GM23248 (cell line): ENCODE measurements at regions not wholly inside any gene's neighbourhood (a gene's known extent, or its start where the extent isn't known, plus 50 kb on each side); places are given as distances from the start of the nearest gene placed in this dataset.
"Not testable (repeated sequence)": the region's sequence is repeated elsewhere in the genome, so short reads cannot be mapped to it uniquely, and the experiment has no call there.

ENCODE experiments used
- DNase-seq: peaks from one replicate; pipeline ENCODE4 v3.0.0-alpha.2; 2015
- H2AFZ ChIP-seq: fragments of 200-600 bp; sonication (generic); 2 replicates; pipeline ENCODE4 v1.6.1; 2016; ENCODE audit warnings: antibody characterized with exemption
- H3F3A ChIP-seq: fragments of 200-600 bp; sonication (generic); 2 replicates; pipeline ENCODE4 v1.6.1; 2016; ENCODE audit warnings: mild to moderate bottlenecking, antibody characterized with exemption, mixed run types; ENCODE audit not compliant: insufficient read depth
- H3K27ac ChIP-seq: fragments of 200-600 bp; sonication (generic); 2 replicates; pipeline ENCODE4 v1.5.1; 2016; ENCODE audit warnings: mild to moderate bottlenecking
- H3K27me3 ChIP-seq: fragments of 200-600 bp; sonication (generic); replicated peaks from 2 replicates; pipeline ENCODE4 v1.6.1; 2016; ENCODE audit warnings: mild to moderate bottlenecking; ENCODE audit not compliant: insufficient read depth
- H3K36me3 ChIP-seq: fragments of 200-600 bp; sonication (generic); 2 replicates; pipeline ENCODE4 v1.6.1; 2016; ENCODE audit warnings: low read depth, mild to moderate bottlenecking
- H3K4me1 ChIP-seq: fragments of 200-600 bp; sonication (generic); 2 replicates; pipeline ENCODE4 v1.6.1; 2016; ENCODE audit warnings: mild to moderate bottlenecking; ENCODE audit not compliant: insufficient read depth
- H3K4me2 ChIP-seq: fragments of 200-600 bp; sonication (generic); one replicate; pipeline ENCODE4 v1.6.1; 2016; ENCODE audit warnings: mild to moderate bottlenecking; ENCODE audit not compliant: unreplicated experiment
- H3K4me3 ChIP-seq: fragments of 200-600 bp; sonication (generic); 2 replicates; pipeline ENCODE4 v1.5.1; 2016; ENCODE audit warnings: mild to moderate bottlenecking
- H3K79me2 ChIP-seq: fragments of 200-600 bp; sonication (generic); 2 replicates; pipeline ENCODE4 v1.6.1; 2016; ENCODE audit warnings: mild to moderate bottlenecking; ENCODE audit not compliant: insufficient read depth
- H3K9ac ChIP-seq: fragments of 200-600 bp; sonication (generic); 2 replicates; pipeline ENCODE4 v1.6.1; 2016; ENCODE audit warnings: mild to moderate bottlenecking
- H3K9me2 ChIP-seq: fragments of 200-600 bp; sonication (generic); 2 replicates; pipeline ENCODE4 v1.6.1; 2016; ENCODE audit warnings: mixed run types, mild to moderate bottlenecking, moderate library complexity; ENCODE audit not compliant: insufficient read depth
- H3K9me3 ChIP-seq: fragments of 200-600 bp; sonication (generic); one replicate; pipeline ENCODE4 v1.6.1; 2017; ENCODE audit warnings: low read depth
- H4K20me1 ChIP-seq: fragments of 200-600 bp; sonication (generic); 2 replicates; pipeline ENCODE4 v1.6.0; 2016; ENCODE audit not compliant: insufficient read depth
- EZH2 ChIP-seq: fragments of 200-600 bp; sonication (generic); IDR thresholded peaks from 2 replicates; pipeline ENCODE4 v1.6.1; 2018; ENCODE audit warnings: antibody characterized with exemption, mild to moderate bottlenecking; ENCODE audit not compliant: insufficient read depth, poor library complexity, severe bottlenecking
- EZH2phosphoT487 ChIP-seq: fragments of 200-600 bp; sonication (generic); IDR thresholded peaks from 2 replicates; pipeline ENCODE4 v1.6.1; 2018; ENCODE audit warnings: antibody characterized with exemption, moderate library complexity, mild to moderate bottlenecking, low read depth; ENCODE audit not compliant: insufficient read depth
- WGBS, 2 experiments: methylation state at CpG; one replicate each; pipeline ENCODE4 v1.1.6; 2015 to 2017; ENCODE audit warnings: low lambda C conversion rate in 2 of 2, low coverage in 1 of 2; ENCODE audit errors: missing lambda C conversion rate in 2 of 2; 5-methylcytosine and 5-hydroxymethylcytosine counted together
- in situ Hi-C: fragments of 300-500 bp; cut with MboI; formaldehyde crosslinking; loops from 2 replicates; pipeline ENCODE4 v1.15.0; 2020

DNA sequence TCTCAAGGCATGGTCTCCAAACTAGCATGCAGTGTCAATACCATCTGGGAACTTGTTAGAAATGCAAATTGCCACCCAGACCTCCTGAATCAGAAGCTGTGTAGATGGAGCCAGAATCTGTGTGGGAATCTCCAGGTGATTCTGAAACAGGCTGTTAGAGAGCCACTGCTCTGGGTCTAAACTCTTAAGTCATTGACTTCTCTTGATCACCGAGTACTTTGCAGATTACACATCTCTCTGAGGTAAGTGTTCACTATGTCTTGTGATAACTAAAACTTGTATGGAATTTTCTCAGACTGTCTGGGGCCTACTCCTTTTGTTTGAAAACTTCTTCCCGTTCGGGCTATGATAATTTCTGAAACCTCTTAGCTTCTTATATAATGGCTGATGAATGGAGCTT, 315.6 kb downstream of the EDEM1 start:
- Histone ChIP-seq H3K9me3 (no peaks in the 10 kb centered on the region), H3K4me1 (no peaks in the 10 kb centered on the region), H3K27me3 (no peaks in the 10 kb centered on the region), H3K36me3 (no peaks in the 10 kb centered on the region), H3K27ac (no peak overlapping the region), H3K79me2 (no peaks in the 10 kb centered on the region), H3K9ac (no peak overlapping the region), H3K9me2 (no peaks in the 10 kb centered on the region), H4K20me1 (no peaks in the 10 kb centered on the region), H3F3A (no peaks in the 10 kb centered on the region), H3K4me3 (no peak overlapping the region), H2AFZ (no peak overlapping the region), H3K4me2 (no peak overlapping the region)
- no peak for DNase-seq
- no peak for TF ChIP-seq EZH2phosphoT487
- no peak for TF ChIP-seq EZH2
- in situ Hi-C loops = no loop called here
- WGBS, 2 experiments = 18 to 34% methylated on average over 3 of the region's 3 CpGs

DNA sequence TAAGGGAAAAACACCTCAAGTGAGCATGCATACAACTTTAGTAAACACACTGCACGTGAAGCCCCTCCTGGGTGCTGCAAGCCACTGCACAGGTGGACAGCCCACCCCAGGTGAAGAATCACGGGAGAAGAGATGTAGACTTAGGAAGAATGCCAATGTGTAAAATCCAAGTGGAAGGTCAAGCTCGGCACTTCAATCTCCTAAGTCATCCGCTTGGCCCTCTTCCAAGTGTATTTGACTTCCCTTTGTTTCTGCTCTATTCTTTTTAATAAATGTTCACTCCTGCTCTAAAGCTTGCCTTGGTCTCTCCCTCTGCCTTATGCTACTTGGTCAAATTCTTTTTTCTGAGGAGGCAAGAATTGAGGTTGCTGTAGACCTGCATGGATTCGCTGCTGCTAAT, 316.6 kb downstream of the EDEM1 start:
- Histone ChIP-seq H3K9me3 (no peaks in the 10 kb centered on the region), H3K27ac (no peak overlapping the region), H3K4me3 (no peak overlapping the region), H3K9ac (no peak overlapping the region), H3K36me3 (no peaks in the 10 kb centered on the region), H3K79me2 (no peaks in the 10 kb centered on the region), H3F3A (no peaks in the 10 kb centered on the region), H3K4me2 (no peak overlapping the region), H3K4me1 (no peaks in the 10 kb centered on the region), H3K27me3 (no peaks in the 10 kb centered on the region), H2AFZ (no peak overlapping the region), H3K9me2 (no peaks in the 10 kb centered on the region), H4K20me1 (no peaks in the 10 kb centered on the region)
- WGBS, 2 experiments = 34 to 35% methylated on average over 5 of the region's 5 CpGs
- no peak for DNase-seq
- in situ Hi-C loops = no loop called here
- TF ChIP-seq EZH2phosphoT487 (no peak), EZH2 (no peak)

- Histone ChIP-seq H4K20me1 (no peaks in the 10 kb centered on the region), H3K36me3 (no peaks in the 10 kb centered on the region), H2AFZ (no peak overlapping the region), H3K4me2 (no peak overlapping the region), H3K79me2 (no peaks in the 10 kb centered on the region), H3K9ac (no peak overlapping the region), H3K4me3 (no peak overlapping the region), H3K27ac (no peak overlapping the region), H3K9me2 (no peaks in the 10 kb centered on the region), H3K27me3 (no peaks in the 10 kb centered on the region), H3K9me3 (no peaks in the 10 kb centered on the region), H3F3A (no peaks in the 10 kb centered on the region), H3K4me1 (no peaks in the 10 kb centered on the region)
- TF ChIP-seq EZH2 = no peak
- TF ChIP-seq EZH2phosphoT487 = no peak
- in situ Hi-C loops = no loop called here
- no peak for DNase-seq
- 12 to 16% methylated on average over 3 of the region's 3 CpGs for WGBS, 2 experiments
Measured at GRCh38 chr3:5505163-5505562, 317.7 kb downstream of the EDEM1 start.

GRCh38 chr3:5505997-5506396, 318.5 kb downstream of the EDEM1 start:
- no peaks in the 10 kb centered on the region for H3K27me3 ChIP-seq
- in situ Hi-C loops = no loop called here
- DNase-seq = no peak
- no peaks in the 10 kb centered on the region for H3K79me2 ChIP-seq
- WGBS, 2 experiments = 0 to 3% methylated on average over 2 of the region's 2 CpGs
- no peak overlapping the region for H3K4me3 ChIP-seq
- H3K4me1 ChIP-seq = no peaks in the 10 kb centered on the region
- no peak overlapping the region for H2AFZ ChIP-seq
- TF ChIP-seq EZH2 (no peak), EZH2phosphoT487 (no peak)
- H3F3A ChIP-seq = no peaks in the 10 kb centered on the region
- H3K9me2 ChIP-seq = no peaks in the 10 kb centered on the region
- H3K27ac ChIP-seq = no peak overlapping the region
- no peak overlapping the region for H3K4me2 ChIP-seq
- H3K9me3 ChIP-seq = no peaks in the 10 kb centered on the region
- no peaks in the 10 kb centered on the region for H4K20me1 ChIP-seq
- no peaks in the 10 kb centered on the region for H3K36me3 ChIP-seq
- no peak overlapping the region for H3K9ac ChIP-seq

DNA sequence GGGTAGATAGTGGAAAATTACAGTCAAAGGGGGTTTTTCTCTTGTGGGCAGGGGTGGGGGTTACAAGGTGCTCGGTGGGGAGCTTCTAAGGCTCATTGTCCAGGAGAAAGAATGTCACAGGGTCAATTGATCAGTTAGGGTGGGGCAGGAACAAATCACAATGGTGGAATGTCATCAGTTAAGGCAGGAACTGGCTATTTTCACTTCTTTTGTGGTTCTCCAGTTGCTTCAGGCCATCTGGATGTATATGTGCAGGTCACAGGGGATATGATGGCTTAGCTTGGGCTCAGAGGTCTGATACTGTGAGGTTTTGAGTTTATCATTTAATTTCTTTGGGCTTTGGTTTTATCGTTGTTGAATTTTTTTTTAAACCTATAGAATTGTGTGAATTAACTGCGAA, 321.4 kb downstream of the EDEM1 start:
- H3K79me2 ChIP-seq, H3K9me3 ChIP-seq, H4K20me1 ChIP-seq, H3K36me3 ChIP-seq, H3K4me3 ChIP-seq, in situ Hi-C loops, H3K27me3 ChIP-seq, H3K4me1 ChIP-seq, H3K9me2 ChIP-seq, DNase-seq, H2AFZ ChIP-seq, H3K27ac ChIP-seq, H3K9ac ChIP-seq, H3F3A ChIP-seq, H3K4me2 ChIP-seq: not testable (repeated sequence)
- WGBS, 2 experiments = 10 to 11% methylated on average over 3 of the region's 3 CpGs
